ENCODE measurements at regions not wholly inside any gene's neighbourhood (a gene's known extent, or its start where the extent isn't known, plus 50 kb on each side); places are given as distances from the start of the nearest gene placed in this dataset.
A peak's percentile ranks its signal among the peaks of the same experiment; 100 is the strongest.
"Not testable (repeated sequence)": the region's sequence is repeated elsewhere in the genome, so short reads cannot be mapped to it uniquely, and the experiment has no call there.

DNA sequence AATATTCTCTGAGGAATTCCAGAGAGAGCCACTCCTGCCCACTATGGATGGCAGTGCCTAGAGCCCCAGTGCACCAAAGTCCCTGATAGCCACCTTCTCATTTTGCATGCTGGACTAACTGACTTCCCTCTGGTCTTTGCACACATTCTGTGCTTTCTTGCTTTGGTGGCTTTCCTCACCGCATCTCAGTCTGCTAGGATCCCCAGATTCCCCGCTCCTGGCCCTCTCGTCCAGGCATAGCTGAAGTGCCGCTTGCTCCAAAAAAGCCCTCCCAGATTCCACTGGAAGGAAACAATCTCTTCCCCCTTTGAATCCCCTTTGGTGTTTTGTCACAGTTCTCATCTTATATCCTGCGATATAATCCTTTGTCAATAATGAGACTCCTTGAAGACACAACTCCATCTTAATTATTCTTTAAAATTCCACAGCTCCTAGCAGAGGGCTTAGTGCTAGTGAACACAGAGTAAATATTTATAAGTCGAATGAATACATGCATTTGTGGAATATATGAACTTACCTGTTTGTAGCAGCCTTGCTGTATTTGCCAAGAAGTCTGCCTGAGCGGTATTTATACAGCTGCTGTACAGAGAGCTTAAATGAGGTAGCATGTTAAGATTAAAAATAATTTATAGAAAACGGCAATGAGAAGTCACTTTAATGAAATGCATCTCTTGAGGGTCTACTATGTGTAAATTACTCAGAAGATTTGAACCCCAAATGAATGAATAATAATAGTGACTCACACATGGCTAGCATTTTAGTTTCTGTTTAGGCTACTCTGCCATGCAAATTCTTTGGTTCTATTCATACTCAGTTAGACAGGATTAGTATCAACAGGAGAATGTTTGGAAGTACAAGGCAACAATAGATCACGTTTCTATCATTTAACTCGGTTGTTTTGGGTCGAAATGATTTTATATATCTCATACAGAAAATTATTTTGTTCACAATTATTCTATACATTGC lies 421.9 kb upstream of the TENM3 start:
- peak; percentile 22 to 33 for DNase-seq

DNA sequence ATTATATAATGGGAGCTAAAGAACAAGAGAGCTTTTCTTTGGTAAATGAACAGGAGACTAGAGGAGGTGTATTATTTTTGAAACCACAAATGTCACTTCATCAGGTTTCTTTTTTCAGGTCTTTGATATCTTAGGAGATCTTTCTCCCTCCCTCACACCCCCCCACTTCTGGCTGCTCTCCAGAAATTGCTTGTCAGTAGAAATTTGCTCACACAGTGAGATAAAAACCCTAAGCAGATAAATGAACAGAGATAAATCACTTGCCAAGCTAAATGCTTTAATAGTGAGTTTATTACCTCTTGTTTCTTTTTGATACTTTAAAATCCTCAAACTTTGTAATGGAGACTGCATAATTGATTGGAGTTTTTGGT lies 421.2 kb upstream of the TENM3 start:
- DNase-seq: peak in 1 of 2 experiments; percentile 19

- no peak for DNase-seq
These were observed 420.0 kb upstream of the TENM3 start for GRCh38 chr4:181823183-181823582.

GRCh38 chr4:181823645-181824044 lies 419.6 kb upstream of the TENM3 start:
- no peak for DNase-seq

DNA sequence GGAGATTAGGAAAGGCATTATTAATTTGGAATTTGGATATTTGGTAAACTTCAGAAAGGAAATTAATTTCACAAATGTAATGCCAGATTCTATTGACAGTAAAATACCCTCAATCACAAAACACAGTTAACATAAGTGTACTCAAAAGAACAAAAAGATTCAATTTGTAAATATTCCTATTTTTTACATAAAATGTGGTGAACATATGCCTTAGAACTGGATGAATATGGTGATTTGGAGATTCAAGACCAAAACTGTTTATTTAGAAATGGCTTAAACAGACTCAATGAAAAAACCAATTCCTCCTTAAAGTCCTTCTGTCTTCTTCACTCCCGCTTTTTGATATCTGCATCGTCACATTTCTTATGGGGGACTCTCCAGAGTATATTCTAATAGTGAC lies 417.6 kb upstream of the TENM3 start:
- DNase-seq: no peak

- DNase-seq: peak in 1 of 2 experiments; percentile 33
These were observed 416.0 kb upstream of the TENM3 start for GRCh38 chr4:181827246-181827645.

- DNase-seq: no peak
These were observed 412.7 kb upstream of the TENM3 start for GRCh38 chr4:181830404-181831035.

- DNase-seq: no peak
These were observed 409.1 kb upstream of the TENM3 start for GRCh38 chr4:181834071-181834470.

GRCh38 chr4:181835348-181835747 lies 407.9 kb upstream of the TENM3 start:
- DNase-seq: no peak

- DNase-seq: no peak
These were observed 404.9 kb upstream of the TENM3 start for GRCh38 chr4:181838253-181838652.

DNA sequence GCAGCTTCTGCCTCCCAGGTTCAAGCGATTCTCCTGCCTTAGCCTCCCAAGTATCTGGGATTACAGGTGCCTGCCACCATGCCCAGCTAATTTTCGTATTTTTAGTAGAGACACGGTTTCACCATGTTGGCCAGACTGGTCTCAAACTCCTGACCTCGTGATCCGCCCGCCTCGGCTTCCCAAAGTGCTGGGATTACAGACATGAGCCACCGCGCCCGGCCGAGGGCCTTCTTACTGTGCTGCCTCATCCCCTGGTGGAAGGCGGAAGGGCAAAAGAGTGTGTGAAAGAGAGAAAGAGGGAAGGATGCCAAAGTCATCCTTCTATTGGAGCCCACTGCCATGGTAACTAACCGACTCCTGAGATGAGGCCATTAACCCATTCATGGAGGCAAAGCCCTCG lies 399.4 kb upstream of the TENM3 start:
- not testable (repeated sequence) for DNase-seq

GRCh38 chr4:181845617-181846016 lies 397.6 kb upstream of the TENM3 start:
- DNase-seq: no peak

GRCh38 chr4:181846934-181847333 lies 396.3 kb upstream of the TENM3 start:
- DNase-seq: no peak

DNA sequence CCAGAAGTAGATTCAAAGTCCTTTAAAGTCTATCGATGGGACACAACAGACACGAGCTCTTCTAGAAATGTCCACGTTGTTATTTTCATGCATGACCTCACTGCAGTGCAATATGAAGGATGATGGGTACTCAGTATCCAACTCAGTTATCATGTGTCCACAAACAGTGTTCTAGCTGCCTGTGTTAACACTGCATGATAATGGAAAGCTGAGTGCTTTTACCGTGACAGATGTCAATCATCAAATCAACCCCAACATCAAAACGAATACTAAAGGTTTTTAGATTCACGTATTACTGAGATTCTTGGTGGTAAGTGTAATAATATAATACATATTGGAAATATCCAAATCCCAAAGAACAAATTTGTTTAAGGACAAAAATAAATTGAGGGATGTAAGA lies 394.8 kb upstream of the TENM3 start:
- no peak for DNase-seq

DNA sequence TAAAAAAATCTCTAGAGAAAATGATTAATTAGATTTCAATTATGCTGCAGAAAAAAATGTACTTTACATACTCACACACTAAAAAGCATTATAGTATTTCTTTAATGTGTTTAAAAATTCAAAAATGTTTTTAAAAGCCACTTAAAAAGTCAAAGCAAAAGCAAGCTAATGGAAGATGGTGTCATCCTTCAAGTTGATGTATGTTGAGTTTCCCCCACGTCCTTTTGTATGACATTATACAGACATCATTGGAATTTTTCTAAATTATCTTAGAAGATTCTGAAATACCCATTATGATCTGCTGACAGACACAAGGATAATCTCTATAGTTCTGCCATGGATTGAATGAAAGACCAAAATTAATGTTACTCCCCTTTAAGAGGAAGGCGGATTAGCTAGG lies 393.7 kb upstream of the TENM3 start:
- no peak for DNase-seq

DNA sequence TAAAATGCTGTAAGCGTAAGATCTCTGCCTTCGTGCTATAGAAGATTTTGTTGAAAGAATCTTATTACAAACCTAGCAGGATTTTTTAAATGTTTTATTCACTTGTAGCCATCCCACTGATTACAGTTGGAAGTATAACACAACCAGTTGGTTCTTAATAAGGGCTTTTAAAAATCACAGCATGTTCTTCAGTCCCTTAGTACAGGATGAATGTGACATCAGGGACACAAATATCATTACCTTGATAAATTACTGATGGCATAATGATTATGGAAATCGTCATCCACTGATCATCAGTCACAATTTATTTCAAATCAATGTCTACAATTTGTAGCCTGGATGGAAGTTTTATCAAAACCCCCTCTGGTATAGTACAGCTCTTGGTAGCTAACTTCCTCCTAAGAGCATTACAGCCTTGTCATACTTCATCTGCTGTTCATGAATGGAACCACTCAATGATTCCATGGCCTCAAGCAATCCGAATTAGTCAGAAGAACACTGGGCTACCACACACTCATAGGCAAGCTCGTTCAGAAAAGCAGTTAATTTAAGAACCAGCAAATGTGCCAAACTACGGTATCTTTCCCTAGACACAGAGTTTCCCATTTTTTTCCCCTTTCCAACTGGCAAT lies 389.2 kb upstream of the TENM3 start:
- DNase-seq: no peak

DNA sequence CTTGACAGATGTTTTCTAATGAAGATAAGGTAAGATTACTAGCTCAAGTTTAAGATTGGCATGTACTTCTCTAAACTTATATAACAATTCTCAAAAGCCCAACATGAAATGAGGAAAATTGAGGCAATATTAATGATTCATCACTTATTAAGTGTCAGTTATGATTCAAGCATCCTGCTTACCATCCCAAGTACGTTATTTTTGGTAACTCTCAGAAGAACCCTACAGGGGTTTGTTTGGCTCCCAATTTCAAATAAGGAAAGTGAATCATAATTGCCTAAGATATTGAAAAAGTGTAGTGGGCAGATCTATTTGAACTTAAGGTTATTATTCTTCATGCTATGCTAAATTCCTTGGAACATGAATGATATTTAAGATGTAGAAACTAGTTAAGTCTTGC lies 387.9 kb upstream of the TENM3 start:
- no peak for DNase-seq

DNA sequence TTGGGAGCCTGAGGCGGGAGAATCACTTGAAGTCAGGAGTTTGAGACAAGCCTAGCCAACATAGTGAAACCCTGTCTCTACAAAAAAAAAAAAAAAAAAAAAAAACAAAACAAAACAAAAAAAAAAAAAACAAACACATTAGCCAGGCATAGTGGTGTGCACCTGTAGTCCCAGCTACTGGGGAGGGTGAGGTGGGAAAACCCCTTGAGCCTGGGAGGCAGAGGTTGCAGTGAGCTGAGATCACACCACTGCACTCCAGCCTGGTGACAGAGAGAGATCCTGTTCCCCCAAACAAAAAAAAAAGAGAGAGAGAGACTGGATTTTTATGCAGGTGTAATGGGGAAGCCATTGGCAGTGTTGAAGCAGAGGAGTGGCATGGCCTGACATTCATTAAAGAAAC lies 385.7 kb upstream of the TENM3 start:
- not testable (repeated sequence) for DNase-seq

DNA sequence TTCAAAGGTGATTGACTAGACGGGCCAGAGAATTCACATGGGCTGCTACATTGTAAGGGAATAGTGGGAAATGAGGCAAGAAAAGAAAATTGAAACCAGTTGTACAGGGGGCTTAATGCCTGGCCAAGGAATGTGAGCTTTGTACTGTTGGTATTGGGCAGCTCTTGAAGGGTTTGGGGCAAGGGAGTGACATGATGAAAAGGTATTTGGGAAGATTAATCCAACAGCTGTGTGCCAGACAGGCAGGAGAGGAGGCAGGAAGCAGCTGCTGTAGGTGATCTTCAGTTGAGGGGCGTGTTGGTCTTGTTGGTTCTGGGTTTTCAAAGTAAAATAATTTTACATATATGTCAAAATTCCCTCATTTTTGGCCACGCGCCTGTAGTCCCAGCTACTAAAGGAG lies 384.5 kb upstream of the TENM3 start:
- DNase-seq: no peak

- DNase-seq: no peak
These were observed 383.8 kb upstream of the TENM3 start for GRCh38 chr4:181859439-181859838.

GRCh38 chr4:181860157-181860556 lies 383.0 kb upstream of the TENM3 start:
- no peak for DNase-seq

- DNase-seq: no peak
These were observed 382.5 kb upstream of the TENM3 start for GRCh38 chr4:181860668-181861067.

- DNase-seq: no peak
These were observed 379.3 kb upstream of the TENM3 start for GRCh38 chr4:181863856-181864255.

GRCh38 chr4:181870326-181870725 lies 372.9 kb upstream of the TENM3 start:
- no peak for DNase-seq

Measured in NCI-H526 (cell line).